RCC 7860 (cell line): ENCODE measurements at regions not wholly inside any gene's neighbourhood (a gene's known extent, or its start where the extent isn't known, plus 50 kb on each side); places are given as distances from the start of the nearest gene placed in this dataset.

Source experiments
- DNase-seq: peaks from one replicate; pipeline ENCODE4 v3.0.0-alpha.2; 2015; ENCODE audit warnings: low spot score
- FAIRE-seq: peaks from 2 replicates; lab custom pipeline; 2012; peaks lifted over from hg19 to GRCh38; lab: Jason Lieb, UNC

- FAIRE-seq (no peak), DNase-seq (no peak)
These were observed 365.6 kb upstream of the MGMT start for GRCh38 chr10:129101232-129101980.

GRCh38 chr10:129102906-129103693 is 363.9 kb upstream of the MGMT start:
- DNase-seq, result no peak
- no peak for FAIRE-seq

GRCh38 chr10:129104266-129105045 is 362.6 kb upstream of the MGMT start:
- FAIRE-seq (no peak), DNase-seq (no peak)

- FAIRE-seq (no peak), DNase-seq (no peak)
These were observed 361.8 kb upstream of the MGMT start for GRCh38 chr10:129105266-129105665.

- FAIRE-seq (no peak), DNase-seq (no peak)
These were observed 360.7 kb upstream of the MGMT start for GRCh38 chr10:129106314-129106713.

GRCh38 chr10:129107525-129107924 is 359.5 kb upstream of the MGMT start:
- DNase-seq, result no peak
- no peak for FAIRE-seq

GRCh38 chr10:129108378-129108777 is 358.7 kb upstream of the MGMT start:
- DNase-seq (no peak), FAIRE-seq (no peak)

- DNase-seq (no peak), FAIRE-seq (no peak)
These were observed 358.0 kb upstream of the MGMT start for GRCh38 chr10:129108994-129109393.

- no peak for FAIRE-seq
- DNase-seq, result no peak
These were observed 356.3 kb upstream of the MGMT start for GRCh38 chr10:129110780-129111179.

- no peak for DNase-seq
- no peak for FAIRE-seq
These were observed 355.1 kb upstream of the MGMT start for GRCh38 chr10:129111922-129112321.

- FAIRE-seq (no peak), DNase-seq (no peak)
These were observed 352.5 kb upstream of the MGMT start for GRCh38 chr10:129114588-129114987.

- DNase-seq, result no peak
- no peak for FAIRE-seq
These were observed 350.7 kb upstream of the MGMT start for GRCh38 chr10:129116371-129116770.

GRCh38 chr10:129120441-129120840 is 346.6 kb upstream of the MGMT start:
- no peak for FAIRE-seq

GRCh38 chr10:129122846-129123245 is 344.2 kb upstream of the MGMT start:
- DNase-seq (no peak), FAIRE-seq (no peak)

More at GRCh38 chr10:129120441-129120840, 346.6 kb upstream of the MGMT start:
- no peak for DNase-seq

GRCh38 chr10:129123428-129123827 is 343.6 kb upstream of the MGMT start:
- no peak for FAIRE-seq
- no peak for DNase-seq

- FAIRE-seq, result no peak
- DNase-seq, result no peak
These were observed 340.1 kb upstream of the MGMT start for GRCh38 chr10:129126982-129127381.

- FAIRE-seq (no peak), DNase-seq (no peak)
These were observed 335.4 kb upstream of the MGMT start for GRCh38 chr10:129131457-129132132.

- FAIRE-seq (no peak), DNase-seq (no peak)
These were observed 333.2 kb upstream of the MGMT start for GRCh38 chr10:129133856-129134255.

- FAIRE-seq, result no peak
- no peak for DNase-seq
These were observed 332.7 kb upstream of the MGMT start for GRCh38 chr10:129134371-129134770.

GRCh38 chr10:129135624-129136023 is 331.4 kb upstream of the MGMT start:
- FAIRE-seq (no peak), DNase-seq (no peak)

GRCh38 chr10:129136074-129136473 is 331.0 kb upstream of the MGMT start:
- no peak for FAIRE-seq
- DNase-seq, result no peak
